Trophoblast cell (in vitro differentiated cells and primary cell): ENCODE measurements at regions not wholly inside any gene's neighbourhood (a gene's known extent, or its start where the extent isn't known, plus 50 kb on each side); places are given as distances from the start of the nearest gene placed in this dataset.
"Not testable (repeated sequence)": the region's sequence is repeated elsewhere in the genome, so short reads cannot be mapped to it uniquely, and the experiment has no call there.

ENCODE experiments used
- DNase-seq, 2 donors: peaks; one replicate each; pipeline ENCODE4 v3.0.0-alpha.2; 2016
- H2AFZ ChIP-seq: 2 replicates; pipeline ENCODE4 v1.6.1; 2013; ENCODE audit warnings: low read length, moderate library complexity, mild to moderate bottlenecking; ENCODE audit not compliant: insufficient read depth, poor library complexity
- H2AK5ac ChIP-seq: 2 replicates; pipeline ENCODE4 v1.6.1; 2013; ENCODE audit warnings: mild to moderate bottlenecking, low read length
- H2BK120ac ChIP-seq: 2 replicates; pipeline ENCODE4 v1.6.1; 2013; ENCODE audit warnings: low read length, mild to moderate bottlenecking, moderate library complexity; ENCODE audit not compliant: insufficient read depth, poor library complexity
- H2BK12ac ChIP-seq: 2 replicates; pipeline ENCODE4 v1.6.1; 2013; ENCODE audit warnings: mild to moderate bottlenecking, low read length, moderate library complexity
- H2BK5ac ChIP-seq: 2 replicates; pipeline ENCODE4 v1.6.1; 2013; ENCODE audit warnings: low read length, low read depth, moderate library complexity, mild to moderate bottlenecking; ENCODE audit not compliant: poor library complexity
- H3K14ac ChIP-seq: 2 replicates; pipeline ENCODE4 v1.6.1; 2013; ENCODE audit warnings: mild to moderate bottlenecking, low read length
- H3K18ac ChIP-seq: 2 replicates; pipeline ENCODE4 v1.6.1; 2013; ENCODE audit warnings: mild to moderate bottlenecking, low read length
- H3K23ac ChIP-seq: 2 replicates; pipeline ENCODE4 v1.6.1; 2013; ENCODE audit warnings: low read length
- H3K27ac ChIP-seq: 2 replicates; pipeline ENCODE4 v1.5.1; 2013; ENCODE audit warnings: low read depth, mild to moderate bottlenecking, inconsistent platforms, low read length, moderate library complexity
- H3K27me3 ChIP-seq: 2 replicates; pipeline ENCODE4 v1.6.1; 2013; ENCODE audit warnings: inconsistent platforms, mild to moderate bottlenecking, low read length, moderate library complexity; ENCODE audit not compliant: insufficient read depth
- H3K36me3 ChIP-seq, 2 experiments: 1 replicate in 1 of 2; 2 replicates in 1 of 2; pipeline ENCODE4 v1.6.1; 2013; ENCODE audit warnings: low read length in 2 of 2, mild to moderate bottlenecking in 2 of 2, moderate library complexity in 1 of 2; ENCODE audit not compliant: insufficient read depth in 2 of 2, control insufficient read depth in 1 of 2
- H3K4ac ChIP-seq: 2 replicates; pipeline ENCODE4 v1.6.1; 2013; ENCODE audit warnings: low read depth, mild to moderate bottlenecking, low read length, moderate library complexity
- H3K4me1 ChIP-seq, 2 experiments: 1 replicate in 1 of 2; 2 replicates in 1 of 2; pipeline ENCODE4 v1.6.1; 2013; ENCODE audit warnings: low read length in 2 of 2, mild to moderate bottlenecking in 2 of 2, moderate library complexity in 1 of 2; ENCODE audit not compliant: insufficient read depth in 2 of 2, control insufficient read depth in 1 of 2
- H3K4me2 ChIP-seq: 2 replicates; pipeline ENCODE4 v1.6.1; 2013; ENCODE audit warnings: inconsistent platforms, mild to moderate bottlenecking, low read length, moderate library complexity
- H3K4me3 ChIP-seq: 2 replicates; pipeline ENCODE4 v1.5.1; 2013; ENCODE audit warnings: mild to moderate bottlenecking, low read depth, low read length, inconsistent platforms
- H3K79me1 ChIP-seq: one replicate; pipeline ENCODE4 v1.6.1; 2013; ENCODE audit warnings: low read length
- H3K79me2 ChIP-seq: 2 replicates; pipeline ENCODE4 v1.6.1; 2013; ENCODE audit warnings: low read length, mild to moderate bottlenecking; ENCODE audit not compliant: control insufficient read depth, insufficient read depth, poor library complexity
- H3K9ac ChIP-seq: 2 replicates; pipeline ENCODE4 v1.6.1; 2013; ENCODE audit warnings: mild to moderate bottlenecking, low read length
- H3K9me3 ChIP-seq: 2 replicates; pipeline ENCODE4 v1.6.1; 2013; ENCODE audit warnings: low read depth, mild to moderate bottlenecking, control low read depth, inconsistent platforms, low read length; ENCODE audit not compliant: insufficient read depth
- H4K12ac ChIP-seq: 2 replicates; pipeline ENCODE4 v1.6.1; 2013; ENCODE audit warnings: low read depth, mild to moderate bottlenecking, low read length, moderate library complexity
- H4K8ac ChIP-seq: 2 replicates; pipeline ENCODE4 v1.6.1; 2013; ENCODE audit warnings: low read depth, mild to moderate bottlenecking, low read length, moderate library complexity
- H4K91ac ChIP-seq: one replicate; pipeline ENCODE4 v1.6.1; 2013; ENCODE audit warnings: low read depth, mild to moderate bottlenecking, low read length, moderate library complexity
- WGBS: extraction: QIAGEN DNeasy Blood & Tissue Kit; methylation state at CpG from one replicate; pipeline ENCODE4 v1.1.7; 2013; ENCODE audit warnings: missing lambda C conversion rate; ENCODE audit not compliant: insufficient read length, insufficient coverage; ENCODE audit errors: extremely low coverage; 5-methylcytosine and 5-hydroxymethylcytosine counted together

DNA sequence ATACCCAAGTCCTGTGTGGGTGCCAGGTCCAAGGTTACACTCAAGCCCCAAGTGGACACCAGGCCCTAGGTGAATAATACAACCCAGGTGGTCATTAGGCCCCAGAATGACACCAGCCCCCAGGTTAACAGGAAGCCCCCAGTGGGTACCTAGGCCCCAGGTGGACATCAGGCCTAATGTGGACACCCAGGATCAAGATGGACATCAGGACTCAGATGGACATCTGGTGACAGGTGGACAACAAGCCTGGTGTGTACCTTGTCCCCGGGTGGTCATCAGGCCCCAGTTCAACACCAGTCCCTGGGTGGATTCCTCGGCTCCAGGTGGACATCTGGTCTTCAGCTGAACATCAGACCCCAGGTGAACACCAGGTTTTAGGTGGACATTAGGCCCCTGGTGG lies 1485.4 kb upstream of the TPTE start:
- H3K18ac ChIP-seq, H3K79me2 ChIP-seq, H3K14ac ChIP-seq, H2AFZ ChIP-seq, H4K91ac ChIP-seq, H2AK5ac ChIP-seq, H4K8ac ChIP-seq, H2BK12ac ChIP-seq, H2BK120ac ChIP-seq, H3K4me3 ChIP-seq, H3K4me2 ChIP-seq, DNase-seq, H4K12ac ChIP-seq, H3K4me1 ChIP-seq, H3K23ac ChIP-seq, H3K4ac ChIP-seq, H3K79me1 ChIP-seq, H2BK5ac ChIP-seq, H3K27ac ChIP-seq, H3K9ac ChIP-seq, H3K27me3 ChIP-seq, H3K36me3 ChIP-seq: not testable (repeated sequence)
- H3K9me3 ChIP-seq, result peaks cover 35% of the 10 kb centered on the region
- no CpG with 5 or more reads among the region's 2 CpGs for WGBS

DNA sequence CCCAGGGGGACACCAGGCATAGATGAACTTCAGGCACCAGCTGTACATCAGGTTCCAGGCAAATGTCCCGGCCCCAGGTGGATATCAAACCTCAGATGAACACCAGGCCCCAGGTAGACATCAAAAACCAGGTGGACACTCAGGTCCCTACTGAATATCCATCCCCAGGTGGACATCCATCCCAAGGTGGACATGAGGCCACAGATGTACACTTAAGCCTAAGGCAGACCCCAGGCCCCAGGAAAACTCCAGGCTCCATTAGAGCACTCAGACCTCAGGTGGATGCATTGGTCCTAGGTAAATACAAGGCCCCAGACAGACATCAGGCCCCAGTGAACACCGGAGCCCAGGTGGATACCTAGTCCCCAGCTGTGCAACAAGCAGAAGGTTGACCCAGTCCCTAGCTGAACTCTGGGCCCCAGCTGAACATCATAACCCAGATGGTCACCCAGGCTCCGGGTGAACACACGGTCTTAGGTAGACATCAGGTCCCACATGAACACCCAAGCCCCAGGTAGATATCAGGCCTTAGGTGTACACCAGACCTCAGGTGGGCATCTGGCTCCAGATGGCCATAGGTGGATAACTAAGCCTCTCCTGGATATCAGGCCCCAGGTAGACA lies 1484.3 kb upstream of the TPTE start:
- WGBS, result no CpG with 5 or more reads among the region's 4 CpGs
- DNase-seq, H3K4ac ChIP-seq, H2BK120ac ChIP-seq, H3K4me1 ChIP-seq, H2AFZ ChIP-seq, H3K9ac ChIP-seq, H3K23ac ChIP-seq, H3K27me3 ChIP-seq, H3K27ac ChIP-seq, H2BK5ac ChIP-seq, H2AK5ac ChIP-seq, H3K4me2 ChIP-seq, H3K36me3 ChIP-seq, H2BK12ac ChIP-seq, H3K18ac ChIP-seq, H4K91ac ChIP-seq, H3K4me3 ChIP-seq, H3K14ac ChIP-seq, H3K79me2 ChIP-seq, H4K8ac ChIP-seq, H3K79me1 ChIP-seq, H4K12ac ChIP-seq: not testable (repeated sequence)
- H3K9me3 ChIP-seq, result peaks cover 32% of the 10 kb centered on the region

DNA sequence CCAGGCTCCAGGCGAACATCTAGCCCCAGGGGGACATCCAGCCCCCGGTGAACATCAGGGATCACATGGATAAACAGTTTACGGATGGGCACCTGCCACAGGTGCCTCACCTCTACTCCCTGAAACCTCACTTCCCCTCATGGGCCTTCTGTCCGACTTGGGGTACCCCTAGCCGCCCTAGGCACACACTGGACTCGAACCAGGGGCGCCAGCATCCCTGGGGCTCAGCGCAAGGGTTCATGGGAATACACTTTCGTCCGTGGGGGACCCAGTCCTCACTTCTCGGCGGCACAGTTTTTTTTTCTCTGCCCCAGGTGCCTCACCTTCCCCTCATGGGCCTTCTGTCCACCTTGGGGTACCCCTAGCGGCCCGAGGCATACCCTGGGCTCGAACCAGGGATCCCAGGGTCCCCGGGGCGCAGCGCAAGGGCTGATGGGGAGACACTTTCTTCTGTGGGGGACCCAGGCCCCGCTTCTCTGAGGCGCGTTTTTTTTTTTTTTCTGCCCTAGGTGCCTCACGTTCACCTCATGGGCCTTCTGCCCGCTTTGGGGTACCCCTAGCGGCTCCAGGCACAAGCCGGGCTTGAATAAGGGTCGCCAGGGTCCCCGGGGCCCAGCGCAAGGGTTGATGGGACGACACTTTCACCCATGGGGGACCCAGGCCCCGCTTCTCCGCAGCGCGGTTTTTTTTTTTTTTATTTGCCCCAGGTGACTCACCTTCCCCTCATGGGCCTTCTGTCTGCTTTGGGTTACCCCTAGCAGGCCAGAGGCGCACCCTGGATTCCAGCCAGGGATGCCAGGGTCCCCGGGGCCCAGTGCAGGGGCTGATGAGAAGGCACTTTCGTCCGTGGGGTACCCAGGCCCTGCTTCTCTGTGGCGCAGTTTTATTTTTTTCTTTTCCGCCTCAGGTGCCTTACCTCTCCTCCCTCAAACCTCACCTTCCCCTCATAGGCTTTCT lies 1483.5 kb upstream of the TPTE start:
- H3K4me2 ChIP-seq, DNase-seq, H2AFZ ChIP-seq, H3K14ac ChIP-seq, H2AK5ac ChIP-seq, H3K27ac ChIP-seq, H4K8ac ChIP-seq, H3K4me1 ChIP-seq, H4K91ac ChIP-seq, H3K79me1 ChIP-seq, H3K27me3 ChIP-seq, H3K18ac ChIP-seq, H3K79me2 ChIP-seq, H3K9ac ChIP-seq, H2BK120ac ChIP-seq, H2BK5ac ChIP-seq, H3K36me3 ChIP-seq, H2BK12ac ChIP-seq, H4K12ac ChIP-seq, H3K23ac ChIP-seq, H3K4ac ChIP-seq, H3K4me3 ChIP-seq: not testable (repeated sequence)
- peaks cover 32% of the 10 kb centered on the region for H3K9me3 ChIP-seq
- WGBS, result no CpG with 5 or more reads among the region's 39 CpGs

DNA sequence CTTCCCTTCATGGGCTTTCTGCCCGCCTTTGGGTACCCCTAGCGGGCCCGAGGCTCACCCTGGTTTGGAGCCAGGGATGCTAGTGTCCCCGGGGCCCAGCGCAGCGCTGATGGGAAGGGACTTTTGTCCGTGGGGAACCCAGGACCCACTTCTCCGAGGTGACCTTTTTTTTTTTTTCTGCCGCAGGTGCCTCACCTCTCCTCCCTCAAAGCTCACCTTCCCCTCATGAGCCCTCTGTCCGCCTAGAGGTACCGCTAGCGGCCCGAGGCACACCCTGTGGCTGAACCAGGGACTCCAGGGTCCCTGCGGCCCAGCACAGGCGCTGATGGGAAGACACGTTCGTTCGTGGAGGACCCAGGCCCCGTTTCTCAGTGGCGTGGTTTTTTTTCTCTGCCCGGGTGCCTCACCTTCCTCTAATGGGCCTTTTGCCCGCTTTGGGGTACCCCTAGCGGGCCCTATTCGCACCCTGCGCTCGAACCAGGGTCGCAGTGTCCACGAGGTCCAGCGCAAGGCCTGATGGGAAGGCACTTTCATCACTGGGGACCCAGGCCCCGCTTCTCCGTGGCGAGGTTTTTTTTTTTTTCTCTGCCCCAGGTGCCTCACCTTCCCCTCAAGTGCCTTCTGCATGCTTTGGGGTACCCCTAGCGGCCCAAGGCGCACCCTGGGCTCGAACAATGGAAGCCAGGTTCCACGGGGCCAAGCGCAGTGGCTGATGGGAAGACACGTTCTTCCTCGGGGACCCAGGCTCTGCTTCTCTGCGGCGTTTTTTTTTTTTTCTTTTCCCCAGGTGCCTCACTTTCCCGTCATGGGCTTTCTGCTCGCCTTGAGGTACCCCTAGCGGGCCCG lies 1481.6 kb upstream of the TPTE start:
- not testable (repeated sequence) for H4K8ac ChIP-seq, H3K14ac ChIP-seq, H4K12ac ChIP-seq, H3K79me2 ChIP-seq, H2BK5ac ChIP-seq, H2BK120ac ChIP-seq, DNase-seq, H3K27me3 ChIP-seq, H3K4me1 ChIP-seq, H3K4ac ChIP-seq, H3K27ac ChIP-seq, H3K4me2 ChIP-seq, H4K91ac ChIP-seq, H2AFZ ChIP-seq, H3K9ac ChIP-seq, H2BK12ac ChIP-seq, H3K18ac ChIP-seq, H3K79me1 ChIP-seq, H3K36me3 ChIP-seq, H2AK5ac ChIP-seq, H3K23ac ChIP-seq
- Histone ChIP-seq H3K9me3 (peaks cover 31% of the 10 kb centered on the region), H3K4me3 (peak overlapping the region; percentile 60)
- no CpG with 5 or more reads among the region's 45 CpGs for WGBS
